ENCODE measurements at regions not wholly inside any gene's neighbourhood (a gene's known extent, or its start where the extent isn't known, plus 50 kb on each side); places are given as distances from the start of the nearest gene placed in this dataset.

GRCh38 chr7:68213838-68214237 is 1217.2 kb downstream of the TYW1 start (continued):
- no peak for TF ChIP-seq CHD7 (IDR thresholded peaks at IDR 0.05; ENCODE audit: insufficient replicate concordance, low read length)
- no peak for TF ChIP-seq EZH2 (IDR thresholded peaks at IDR 0.05; ENCODE audit: low read depth, low read length, severe bottlenecking)

Data from H1 (cell line).